IMR-90 (cell line): ENCODE measurements at regions not wholly inside any gene's neighbourhood (a gene's known extent, or its start where the extent isn't known, plus 50 kb on each side); places are given as distances from the start of the nearest gene placed in this dataset.
A peak's percentile ranks its signal among the peaks of the same experiment; 100 is the strongest.

Experiments used
- ATAC-seq: fragments of 200-7000 bp; cut with Tn5 transposase; 2 replicates; pipeline ENCODE4 v1.9.1; 2020; ENCODE audit warnings: low read depth, mild to moderate bottlenecking, moderate library complexity
- BruUV-seq: library from RNA; stranded (reverse); fragments of 400-500 nt; replicated peaks from 2 replicates; lab custom pipeline; 2021; lab: Mats Ljungman, UMichigan
- CTCF ChIA-PET: fragments of 300-600 bp; formaldehyde crosslinking; extraction: SDS; loops from one replicate; lab custom pipeline; 2021; ENCODE audit warnings: antibody characterized with exemption; lab: Yijun Ruan, JAX
- POLR2A ChIA-PET: fragments of 300-600 bp; sonication (Branson Sonifier 250); formaldehyde crosslinking; loops from one replicate; lab custom pipeline; 2022; ENCODE audit warnings: antibody characterized with exemption; ENCODE audit not compliant: unreplicated experiment; lab: Charles Lee
- DNase-seq: peaks from one replicate; pipeline ENCODE4 v3.0.0; 2013
- H2AFZ ChIP-seq: replicated peaks from 2 replicates; pipeline ENCODE3; 2013; ENCODE audit warnings: low read length, mild to moderate bottlenecking; ENCODE audit not compliant: poor library complexity
- H2AK5ac ChIP-seq: 2 replicates; pipeline ENCODE4 v1.6.1; 2013; ENCODE audit warnings: low read depth, low read length, inconsistent platforms
- H2AK9ac ChIP-seq: replicated peaks from 2 replicates; pipeline ENCODE3; 2013; ENCODE audit warnings: mild to moderate bottlenecking, low read depth, low read length, moderate library complexity; ENCODE audit not compliant: poor library complexity
- H2BK120ac ChIP-seq: 2 replicates; pipeline ENCODE4 v1.6.1; 2013; ENCODE audit warnings: low read depth, low read length, inconsistent platforms
- H2BK15ac ChIP-seq: 3 replicates; pipeline ENCODE4 v1.6.1; 2013; ENCODE audit warnings: low read depth, low read length, inconsistent platforms
- H2BK20ac ChIP-seq: 2 replicates; pipeline ENCODE4 v1.6.1; 2013; ENCODE audit warnings: low read depth, mild to moderate bottlenecking, inconsistent platforms, low read length, moderate library complexity
- H2BK5ac ChIP-seq: 2 replicates; pipeline ENCODE4 v1.6.1; 2013; ENCODE audit warnings: mild to moderate bottlenecking, low read depth, low read length, inconsistent platforms; ENCODE audit not compliant: poor library complexity, severe bottlenecking
- H3K14ac ChIP-seq: replicated peaks from 2 replicates; pipeline ENCODE4 v1.6.1; 2013; ENCODE audit warnings: low read depth, low read length, inconsistent platforms
- H3K18ac ChIP-seq: 2 replicates; pipeline ENCODE4 v1.6.1; 2013; ENCODE audit warnings: low read depth, low read length, control low read depth
- H3K23ac ChIP-seq: 2 replicates; pipeline ENCODE4 v1.6.1; 2013; ENCODE audit warnings: low read depth, low read length, inconsistent platforms
- H3K27ac ChIP-seq: 2 replicates; pipeline ENCODE4 v1.5.1; 2013; ENCODE audit warnings: mild to moderate bottlenecking, control low read depth, low read length; ENCODE audit not compliant: insufficient read depth
- H3K27me3 ChIP-seq: 2 replicates; pipeline ENCODE4 v1.6.1; 2013; ENCODE audit warnings: low read length; ENCODE audit not compliant: control insufficient read depth, insufficient read depth
- H3K36me3 ChIP-seq: 2 replicates; pipeline ENCODE4 v1.6.1; 2013; ENCODE audit warnings: low read length, mixed read lengths; ENCODE audit not compliant: control insufficient read depth, insufficient read depth
- H3K4ac ChIP-seq: 2 replicates; pipeline ENCODE4 v1.6.1; 2013; ENCODE audit warnings: low read depth, low read length, inconsistent platforms
- H3K4me1 ChIP-seq: 2 replicates; pipeline ENCODE4 v1.6.1; 2013; ENCODE audit warnings: low read length, mixed read lengths; ENCODE audit not compliant: control insufficient read depth, insufficient read depth
- H3K4me2 ChIP-seq: 2 replicates; pipeline ENCODE4 v1.6.1; 2013; ENCODE audit warnings: low read depth, mild to moderate bottlenecking, control low read depth, low read length, moderate library complexity
- H3K4me3 ChIP-seq: 2 replicates; pipeline ENCODE4 v1.5.1; 2013; ENCODE audit warnings: low read depth, mild to moderate bottlenecking, control low read depth, low read length, moderate library complexity; ENCODE audit not compliant: insufficient read depth
- H3K56ac ChIP-seq: 2 replicates; pipeline ENCODE4 v1.6.1; 2013; ENCODE audit warnings: low read length, inconsistent platforms; ENCODE audit not compliant: insufficient read depth; ENCODE audit errors: extremely low read depth
- H3K79me1 ChIP-seq, 2 experiments: 2 replicates each; pipeline ENCODE4 v1.6.1; 2013; ENCODE audit warnings: low read length in 2 of 2, inconsistent platforms in 1 of 2, low read depth in 1 of 2
- H3K9ac ChIP-seq: 2 replicates; pipeline ENCODE4 v1.6.1; 2013; ENCODE audit warnings: low read depth, low read length, control low read depth
- H3K9me1 ChIP-seq: 2 replicates; pipeline ENCODE4 v1.6.1; 2013; ENCODE audit warnings: low read length, inconsistent platforms; ENCODE audit not compliant: insufficient read depth
- H3K9me3 ChIP-seq: 2 replicates; pipeline ENCODE4 v1.6.1; 2013; ENCODE audit warnings: low read length; ENCODE audit not compliant: control insufficient read depth, insufficient read depth
- H4K20me1 ChIP-seq: 2 replicates; pipeline ENCODE4 v1.6.1; 2013; ENCODE audit warnings: low read length, inconsistent platforms; ENCODE audit not compliant: insufficient read depth
- H4K5ac ChIP-seq: 2 replicates; pipeline ENCODE4 v1.6.1; 2013; ENCODE audit warnings: mild to moderate bottlenecking, low read depth, low read length, control low read depth
- H4K8ac ChIP-seq, 2 experiments: 2 replicates each; pipeline ENCODE4 v1.6.1; 2013; ENCODE audit warnings: low read depth in 2 of 2, low read length in 2 of 2, control low read depth in 1 of 2, inconsistent platforms in 1 of 2
- H4K91ac ChIP-seq: 2 replicates; pipeline ENCODE4 v1.6.1; 2013; ENCODE audit warnings: low read depth, low read length, inconsistent platforms; ENCODE audit not compliant: insufficient read depth
- CEBPB ChIP-seq: IDR thresholded peaks from 2 replicates; pipeline ENCODE4 v1.6.1; 2012; ENCODE audit warnings: low read depth, low read length, improper control_type of control experiment
- MAZ ChIP-seq: IDR thresholded peaks from 2 replicates; pipeline ENCODE4 v1.6.1; 2012; ENCODE audit warnings: low read depth, mild to moderate bottlenecking, low read length, improper control_type of control experiment, moderate library complexity, borderline replicate concordance
- MXI1 ChIP-seq: IDR thresholded peaks from 2 replicates; pipeline ENCODE4 v1.6.1; 2012; ENCODE audit warnings: low read depth, mild to moderate bottlenecking, low read length, moderate library complexity, borderline replicate concordance
- POLR2A ChIP-seq: IDR thresholded peaks from 2 replicates; pipeline ENCODE4 v1.6.1; 2012; ENCODE audit warnings: mild to moderate bottlenecking, low read depth, low read length
- RAD21 ChIP-seq: IDR thresholded peaks from 2 replicates; pipeline ENCODE4 v1.6.1; 2012; ENCODE audit warnings: low read length, improper control_type of control experiment
- WGBS, 2 experiments: methylation state at CpG; one replicate each; pipeline versions ENCODE4 v1.1.5 to v1.1.7; 2013; ENCODE audit warnings: missing lambda C conversion rate in 2 of 2; ENCODE audit not compliant: insufficient read length in 1 of 2; ENCODE audit errors: extremely low coverage in 2 of 2; 5-methylcytosine and 5-hydroxymethylcytosine counted together
- dilution Hi-C: fragments of 300-500 bp; cut with HindIII; formaldehyde crosslinking; loops from one replicate; pipeline ENCODE4 v1.14.3; 2018; ENCODE audit warnings: low sequenced_read_pairs; ENCODE audit not compliant: unreplicated experiment
- in situ Hi-C: fragments of 300-500 bp; cut with MboI; formaldehyde crosslinking; loops from 3 replicates; pipeline ENCODE4 v1.14.3; 2019; ENCODE audit warnings: low sequenced_read_pairs, inconsistent platforms, mixed read lengths
- intact Hi-C: fragments of 100-400 bp; cut with micrococcal nuclease; formaldehyde crosslinking; loops from 2 replicates; pipeline ENCODE4 v1.10.0; 2022

DNA sequence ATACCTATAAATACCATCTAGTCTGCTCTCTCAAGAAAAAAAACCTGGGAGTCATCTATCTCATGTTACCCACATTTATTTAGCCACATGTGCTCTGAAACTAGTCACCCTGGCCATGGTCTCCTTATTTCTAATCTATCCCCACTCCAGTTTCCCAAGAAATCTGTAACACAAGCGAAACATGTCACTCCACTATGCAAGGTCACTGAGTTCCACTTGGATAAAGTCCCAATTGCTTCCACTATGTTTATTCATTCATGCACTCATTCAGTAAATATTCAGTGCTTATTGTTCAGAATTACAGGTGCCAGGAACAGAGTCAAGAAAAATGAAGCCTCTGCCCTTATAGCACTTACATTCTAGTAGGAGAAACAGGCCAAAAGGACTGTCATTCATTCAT is 369.4 kb upstream of the CYRIA start:
- CTCF ChIA-PET, result no interaction called here
- H3K9me3 ChIP-seq, result 0 out of 2 replicates have a peak, but pooled peaks cover 2% of the 10 kb centered on the region
- H3K4me1 ChIP-seq, result no peaks in the 10 kb centered on the region
- POLR2A ChIA-PET, result no interaction called here
- ATAC-seq, result no peak
- no peak overlapping the region for H4K91ac ChIP-seq
- no peak overlapping the region for H2BK15ac ChIP-seq
- no peak overlapping the region for H4K5ac ChIP-seq
- H2AK9ac ChIP-seq, result no peak overlapping the region
- peak; percentile 0 for DNase-seq
- H3K9ac ChIP-seq, result no peak overlapping the region
- H3K23ac ChIP-seq, result no peak overlapping the region
- in situ Hi-C loops, result no loop called here
- H2BK5ac ChIP-seq, result no peak overlapping the region
- H4K20me1 ChIP-seq, result no peaks in the 10 kb centered on the region
- no peaks in the 10 kb centered on the region for H3K79me1 ChIP-seq
- H3K14ac ChIP-seq, result no peak overlapping the region
- H3K36me3 ChIP-seq, result no peaks in the 10 kb centered on the region
- no peak overlapping the region for H2BK120ac ChIP-seq
- no peak overlapping the region for H3K4ac ChIP-seq
- H2AK5ac ChIP-seq, result no peak overlapping the region
- H3K4me2 ChIP-seq, result no peak overlapping the region
- no peaks in the 10 kb centered on the region for H3K27me3 ChIP-seq
- no peak overlapping the region for H3K4me3 ChIP-seq
- no peak overlapping the region for H2AFZ ChIP-seq
- no peak overlapping the region for H2BK20ac ChIP-seq
- H4K8ac ChIP-seq, result no peak overlapping the region
- WGBS, 2 experiments, result no CpG with 5 or more reads among the region's 1 CpG
- H3K27ac ChIP-seq, result no peak overlapping the region
- no peak overlapping the region for H3K56ac ChIP-seq
- dilution Hi-C loops, result no loop called here
- no peak for TF ChIP-seq RAD21
- TF ChIP-seq MAZ, result no peak
- TF ChIP-seq MXI1, result no peak
- no peak for TF ChIP-seq POLR2A
- TF ChIP-seq CEBPB, result no peak
- H3K18ac ChIP-seq, result no peak overlapping the region
- no peaks in the 10 kb centered on the region for H3K9me1 ChIP-seq
- no TSS peak for BruUV-seq
- intact Hi-C loops, result no loop called here
